ENCODE measurements at regions not wholly inside any gene's neighbourhood (a gene's known extent, or its start where the extent isn't known, plus 50 kb on each side); places are given as distances from the start of the nearest gene placed in this dataset.

DNA sequence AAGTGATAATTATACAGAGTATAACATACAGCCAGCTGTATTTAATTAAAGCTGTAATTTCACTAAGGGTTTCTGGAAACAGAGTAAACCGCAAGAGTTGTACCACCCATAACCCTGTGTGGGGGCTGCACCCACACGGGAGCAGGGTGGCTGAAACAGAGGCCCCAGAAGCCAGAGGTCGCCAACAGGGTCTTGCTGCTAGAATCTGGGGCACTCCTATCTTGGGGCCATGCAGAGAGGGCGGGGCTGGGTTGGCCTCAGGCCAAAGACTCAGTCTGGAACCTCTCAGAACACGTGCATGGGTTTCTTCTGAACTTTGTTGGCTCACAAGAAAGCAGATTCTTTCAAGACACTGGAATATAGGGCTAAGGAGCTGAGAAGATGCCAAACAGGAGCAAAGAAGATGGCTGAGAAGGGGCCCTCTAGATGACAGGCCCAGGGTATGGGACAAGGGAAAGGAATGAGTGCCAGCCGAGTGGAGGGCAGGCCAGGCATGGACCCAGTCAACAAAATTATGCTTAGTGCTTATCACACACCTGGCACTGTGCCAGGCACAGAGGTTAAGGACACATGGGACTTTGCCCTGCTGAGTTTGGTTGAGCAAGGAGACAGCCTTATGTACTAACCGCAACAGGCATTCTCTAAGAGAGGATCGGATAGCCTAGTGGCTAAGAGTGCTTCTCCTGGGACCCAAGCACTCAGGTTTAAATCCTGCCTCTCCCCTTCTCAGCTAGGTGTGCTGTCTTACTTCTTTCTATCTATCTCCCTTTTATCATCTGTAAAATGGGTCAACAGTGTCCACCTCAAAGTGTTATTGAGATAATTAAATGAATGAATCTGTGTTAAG lies 96.6 kb upstream of the FOXP4 start:
- no peak for TF ChIP-seq CTCF (IDR thresholded peaks at IDR 0.05; ENCODE audit: low read depth, low read length)
- DNase-seq (ENCODE audit: low read depth in 2 of 2) = peak in 1 of 2 donors; percentile 63
- no peak overlapping the region for H3K4me3 ChIP-seq (replicated peaks in 1 of 2; ENCODE audit: low read depth in 2 of 2, low read length in 2 of 2)

GRCh38 chr6:41450581-41450980 lies 95.6 kb upstream of the FOXP4 start:
- TF ChIP-seq CTCF (IDR thresholded peaks at IDR 0.05; ENCODE audit: low read depth, low read length) = no peak
- no peak for DNase-seq (ENCODE audit: low read depth in 2 of 2)
- no peak overlapping the region for H3K4me3 ChIP-seq (replicated peaks in 1 of 2; ENCODE audit: low read depth in 2 of 2, low read length in 2 of 2)

DNA sequence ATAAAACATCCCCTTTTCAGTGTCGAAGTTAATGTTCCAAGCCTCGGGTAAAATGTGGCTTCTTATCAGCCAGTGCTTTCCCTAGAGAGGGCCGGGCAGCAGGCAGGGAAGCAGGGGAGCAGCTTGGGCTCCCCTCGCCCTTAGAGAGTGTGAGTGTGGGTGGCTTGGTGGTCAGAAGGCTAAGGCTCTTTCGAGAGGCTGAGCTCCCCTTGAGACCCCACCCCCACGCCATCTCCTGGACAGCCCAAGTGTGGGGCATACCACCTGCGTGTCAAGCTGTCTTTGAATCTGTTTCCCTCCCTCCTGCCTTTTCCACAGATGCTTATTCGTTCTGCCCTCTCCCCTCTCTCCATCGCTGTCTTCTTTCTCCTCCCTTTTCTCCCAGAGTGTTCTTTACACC lies 95.1 kb upstream of the FOXP4 start:
- H3K4me3 ChIP-seq (replicated peaks in 1 of 2; ENCODE audit: low read depth in 2 of 2, low read length in 2 of 2) = no peak overlapping the region
- no peak for DNase-seq (ENCODE audit: low read depth in 2 of 2)
- TF ChIP-seq CTCF (IDR thresholded peaks at IDR 0.05; ENCODE audit: low read depth, low read length) = peak; percentile 6

- TF ChIP-seq CTCF (IDR thresholded peaks at IDR 0.05; ENCODE audit: low read depth, low read length) = no peak
- H3K4me3 ChIP-seq (replicated peaks in 1 of 2; ENCODE audit: low read depth in 2 of 2, low read length in 2 of 2) = no peak overlapping the region
- DNase-seq (ENCODE audit: low read depth in 2 of 2) = peak; percentile 23 to 38
These were observed 94.5 kb upstream of the FOXP4 start for GRCh38 chr6:41451515-41452163.

GRCh38 chr6:41452763-41453162 lies 93.4 kb upstream of the FOXP4 start:
- no peak overlapping the region for H3K4me3 ChIP-seq (replicated peaks in 1 of 2; ENCODE audit: low read depth in 2 of 2, low read length in 2 of 2)
- no peak for DNase-seq (ENCODE audit: low read depth in 2 of 2)
- TF ChIP-seq CTCF (IDR thresholded peaks at IDR 0.05; ENCODE audit: low read depth, low read length) = no peak

DNA sequence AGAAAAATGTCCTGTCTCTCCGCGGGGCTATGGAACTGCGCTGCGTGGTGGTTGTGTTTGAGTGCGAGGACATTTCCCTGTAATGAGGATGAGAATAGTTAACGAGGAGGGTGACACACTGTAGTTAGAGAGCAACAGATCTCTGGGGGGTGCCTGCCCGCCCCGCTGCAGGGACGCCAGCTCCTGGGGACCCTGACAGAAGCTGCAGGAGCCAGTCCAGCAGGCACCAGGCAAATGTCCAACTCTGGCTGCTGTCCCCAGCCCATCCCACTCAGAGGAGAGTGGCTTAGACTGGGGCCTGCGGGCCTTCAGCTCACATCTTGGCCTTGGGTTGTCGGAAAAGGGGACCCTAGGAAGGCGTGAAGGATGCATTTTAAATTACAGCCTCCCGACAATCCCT lies 92.9 kb upstream of the FOXP4 start:
- no peak for TF ChIP-seq CTCF (IDR thresholded peaks at IDR 0.05; ENCODE audit: low read depth, low read length)
- DNase-seq (ENCODE audit: low read depth in 2 of 2) = no peak
- H3K4me3 ChIP-seq (replicated peaks in 1 of 2; ENCODE audit: low read depth in 2 of 2, low read length in 2 of 2) = no peak overlapping the region

All from cardiac fibroblast (primary cell).